H1 (cell line): ENCODE measurements at regions not wholly inside any gene's neighbourhood (a gene's known extent, or its start where the extent isn't known, plus 50 kb on each side); places are given as distances from the start of the nearest gene placed in this dataset.

Experiments
- EP300 ChIP-seq, 2 experiments: IDR thresholded peaks; 1 replicate in 1 of 2; 2 replicates in 1 of 2; pipeline ENCODE4 v1.6.1; 2011 to 2012; ENCODE audit warnings: low read depth in 2 of 2, low read length in 2 of 2, mild to moderate bottlenecking in 2 of 2, borderline replicate concordance in 1 of 2, inconsistent platforms in 1 of 2, moderate library complexity in 1 of 2
- NANOG ChIP-seq: IDR thresholded peaks from 2 replicates; pipeline ENCODE4 v1.6.1; 2011; ENCODE audit warnings: low read length, low read depth, mild to moderate bottlenecking, inconsistent platforms; ENCODE audit not compliant: insufficient read depth, poor library complexity, severe bottlenecking
- TCF12 ChIP-seq: IDR thresholded peaks from 2 replicates; pipeline ENCODE4 v1.6.1; 2011; ENCODE audit warnings: low read depth, mild to moderate bottlenecking, low read length

DNA sequence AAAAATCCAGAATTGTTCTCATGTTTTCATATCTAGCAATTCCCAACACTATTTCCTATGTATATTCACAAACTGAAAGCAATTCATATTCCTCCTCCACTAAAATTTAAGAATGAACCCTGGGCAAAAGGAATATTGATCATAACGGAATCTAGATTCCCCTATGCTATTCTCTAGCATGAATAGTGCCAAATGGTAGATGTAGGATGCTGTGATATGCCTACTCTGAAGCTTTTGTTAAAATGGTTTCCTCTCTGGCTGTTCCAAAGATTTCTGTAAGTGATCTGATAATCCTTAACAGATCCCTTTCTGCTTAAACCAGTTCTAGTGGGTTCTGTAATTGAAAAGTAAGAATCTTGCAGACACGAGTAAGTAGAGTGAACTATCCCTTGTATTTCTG lies 298.0 kb upstream of the TANK start (continued):
- TF ChIP-seq NANOG = no peak
- TF ChIP-seq EP300 (IDR thresholded peaks at IDR 0.05; ENCODE audit: borderline replicate concordance in 1 of 2, low read depth in 2 of 2, low read length in 2 of 2) = no peak
- TF ChIP-seq TCF12 = no peak
